ENCODE measurements at regions not wholly inside any gene's neighbourhood (a gene's known extent, or its start where the extent isn't known, plus 50 kb on each side); places are given as distances from the start of the nearest gene placed in this dataset.
A peak's percentile ranks its signal among the peaks of the same experiment; 100 is the strongest.

DNA sequence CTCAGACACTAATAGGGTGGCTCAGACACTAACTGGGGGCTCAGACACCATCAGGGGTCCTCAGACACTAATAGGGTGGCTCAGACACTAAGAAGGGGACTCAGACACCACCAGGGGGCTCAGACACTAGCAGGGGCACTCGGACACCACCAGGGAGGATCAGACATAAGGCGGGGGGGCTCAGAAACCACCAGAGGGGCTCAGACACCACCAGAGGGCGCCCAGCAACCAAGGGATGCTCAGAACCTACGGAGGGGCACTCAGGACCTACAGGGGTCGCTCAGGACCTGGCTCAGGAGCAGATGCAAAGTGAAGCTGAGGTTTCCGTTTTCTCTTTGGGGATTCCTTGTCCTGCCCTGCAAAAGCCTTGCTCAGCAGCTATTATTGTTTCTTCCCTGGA is 448.5 kb downstream of the TMEM121 start:
- Histone ChIP-seq H3K4me1 (ENCODE audit: control insufficient read depth in 2 of 2, insufficient read depth in 2 of 2, low read length in 2 of 2) (peaks cover 0 to 7% of the 10 kb centered on the region in 2 donors), H3K27me3 (replicated peaks in 1 of 4; ENCODE audit: control extremely low read depth in 1 of 4, control insufficient read depth in 3 of 4, insufficient read depth in 4 of 4, low read length in 3 of 4) (no peaks in the 10 kb centered on the region), H4K20me1 (ENCODE audit: control insufficient read depth, insufficient read depth, low read length, poor library complexity, severe bottlenecking) (no peaks in the 10 kb centered on the region), H3K79me2 (ENCODE audit: control insufficient read depth, insufficient read depth, low read length) (no peaks in the 10 kb centered on the region), H3K27ac (ENCODE audit: low read length in 2 of 2) (no peak overlapping the region), H3K9me3 (ENCODE audit: control extremely low read depth in 1 of 3, control insufficient read depth in 2 of 3, insufficient read depth in 1 of 3, low read length in 2 of 3) (no peaks in the 10 kb centered on the region), H3K9ac (ENCODE audit: low read length) (no peak overlapping the region), H3K36me3 (replicated peaks in 1 of 2; ENCODE audit: control extremely low read depth in 1 of 2, control insufficient read depth in 1 of 2, extremely low read depth in 1 of 2, insufficient read depth in 2 of 2, low read length in 1 of 2) (no peaks in the 10 kb centered on the region), H3K4me3 (ENCODE audit: control extremely low read depth in 1 of 5, extremely low read depth in 1 of 5, insufficient read depth in 1 of 5, low read depth in 2 of 5, low read length in 4 of 5) (no peak overlapping the region), H3K4me2 (replicated peaks; ENCODE audit: low read depth, low read length, poor library complexity, severe bottlenecking) (no peak overlapping the region), H2AFZ (ENCODE audit: insufficient read depth, low read depth, low read length, poor library complexity, severe bottlenecking) (no peak overlapping the region)
- Mint-ChIP-seq H3K4me3 (no peak overlapping the region), H3K9me3 (ENCODE audit: insufficient read depth) (no peaks in the 10 kb centered on the region), H3K27ac (no peak overlapping the region), H3K27me3 (no peaks in the 10 kb centered on the region), H3K4me1 (peaks cover 6% of the 10 kb centered on the region)
- 20% methylated on average over 1 of the region's 6 CpGs for WGBS (ENCODE audit: insufficient coverage)
- intact Hi-C loops (cut with micrococcal nuclease): loop anchor here (5.0 kb wide), 1 partner anchor 32 kb away; no protein-coding TSS in a partner anchor
- DNase-seq (peak; percentile 70), ATAC-seq (ENCODE audit: low read depth) (peak; percentile 66)
- ChIA-PET POLR2A (no interaction called here), CTCF (interaction anchor here (1.0 to 2.4 kb wide), 3 partner anchors 13 to 35 kb away, joined by 3 to 7 read pairs (median 3); no protein-coding TSS in a partner anchor)
- TF ChIP-seq, protein P1, sequence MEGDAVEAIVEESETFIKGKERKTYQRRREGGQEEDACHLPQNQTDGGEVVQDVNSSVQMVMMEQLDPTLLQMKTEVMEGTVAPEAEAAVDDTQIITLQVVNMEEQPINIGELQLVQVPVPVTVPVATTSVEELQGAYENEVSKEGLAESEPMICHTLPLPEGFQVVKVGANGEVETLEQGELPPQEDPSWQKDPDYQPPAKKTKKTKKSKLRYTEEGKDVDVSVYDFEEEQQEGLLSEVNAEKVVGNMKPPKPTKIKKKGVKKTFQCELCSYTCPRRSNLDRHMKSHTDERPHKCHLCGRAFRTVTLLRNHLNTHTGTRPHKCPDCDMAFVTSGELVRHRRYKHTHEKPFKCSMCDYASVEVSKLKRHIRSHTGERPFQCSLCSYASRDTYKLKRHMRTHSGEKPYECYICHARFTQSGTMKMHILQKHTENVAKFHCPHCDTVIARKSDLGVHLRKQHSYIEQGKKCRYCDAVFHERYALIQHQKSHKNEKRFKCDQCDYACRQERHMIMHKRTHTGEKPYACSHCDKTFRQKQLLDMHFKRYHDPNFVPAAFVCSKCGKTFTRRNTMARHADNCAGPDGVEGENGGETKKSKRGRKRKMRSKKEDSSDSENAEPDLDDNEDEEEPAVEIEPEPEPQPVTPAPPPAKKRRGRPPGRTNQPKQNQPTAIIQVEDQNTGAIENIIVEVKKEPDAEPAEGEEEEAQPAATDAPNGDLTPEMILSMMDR (IDR thresholded peaks at IDR 0.05): peak; percentile 39
- no peak for TF ChIP-seq EZH2 (IDR thresholded peaks at IDR 0.05; ENCODE audit: borderline replicate concordance, insufficient read depth, low read depth, low read length, poor library complexity, severe bottlenecking)

DNA sequence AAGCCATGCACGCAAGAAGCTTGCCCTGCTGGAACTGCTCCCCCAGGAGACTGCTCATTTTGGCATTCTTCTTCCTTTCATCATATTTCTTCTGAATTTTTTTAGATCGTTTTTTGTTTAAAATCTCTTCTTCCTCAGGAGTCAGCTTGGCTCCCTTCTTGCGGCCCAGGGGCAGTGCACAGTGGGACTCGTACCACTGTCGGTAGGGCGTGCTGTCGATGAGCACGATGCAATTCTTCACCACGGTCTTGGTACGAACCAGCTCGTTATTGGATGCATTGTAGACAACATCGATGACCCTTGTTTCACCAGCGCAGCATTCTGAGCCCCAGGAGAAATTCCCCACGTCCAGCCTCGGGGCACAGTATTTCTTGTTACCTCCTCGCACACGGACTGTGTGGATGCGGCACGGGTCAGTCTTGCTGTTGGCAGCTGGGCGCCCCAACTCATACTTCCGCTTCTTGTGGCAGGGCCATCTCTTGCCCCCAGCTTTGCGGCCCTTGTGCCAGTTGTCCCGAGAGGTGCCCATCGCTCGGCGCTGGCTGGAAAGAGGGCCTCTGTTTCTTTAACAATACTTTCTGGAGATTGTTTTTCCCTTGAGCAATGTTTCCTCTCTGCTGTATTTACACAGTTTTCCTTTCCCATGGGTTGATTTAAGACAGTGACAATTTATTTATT is 452.4 kb downstream of the TMEM121 start:
- POLR2A ChIA-PET: no interaction called here
- peaks cover 8 to 24% of the 10 kb centered on the region in 2 donors for H3K4me1 ChIP-seq (ENCODE audit: control insufficient read depth in 2 of 2, insufficient read depth in 2 of 2, low read length in 2 of 2)
- intact Hi-C loops (cut with micrococcal nuclease): no loop called here
- no peaks in the 10 kb centered on the region for H3K79me2 ChIP-seq (ENCODE audit: control insufficient read depth, insufficient read depth, low read length)
- no peak overlapping the region for H3K27ac ChIP-seq (ENCODE audit: low read length in 2 of 2)
- no peaks in the 10 kb centered on the region for H3K9me3 Mint-ChIP-seq (ENCODE audit: insufficient read depth)
- H3K36me3 ChIP-seq (replicated peaks in 1 of 2; ENCODE audit: control extremely low read depth in 1 of 2, control insufficient read depth in 1 of 2, extremely low read depth in 1 of 2, insufficient read depth in 2 of 2, low read length in 1 of 2): no peaks in the 10 kb centered on the region
- CTCF ChIA-PET: no interaction called here
- H4K20me1 ChIP-seq (ENCODE audit: control insufficient read depth, insufficient read depth, low read length, poor library complexity, severe bottlenecking): no peaks in the 10 kb centered on the region
- WGBS (ENCODE audit: insufficient coverage): 97% methylated on average over 11 of the region's 26 CpGs
- TF ChIP-seq, protein P1 (IDR thresholded peaks at IDR 0.05): no peak
- TF ChIP-seq EZH2 (IDR thresholded peaks at IDR 0.05; ENCODE audit: borderline replicate concordance, insufficient read depth, low read depth, low read length, poor library complexity, severe bottlenecking): no peak
- no peak overlapping the region for H3K27ac Mint-ChIP-seq
- ATAC-seq (ENCODE audit: low read depth): no peak
- H3K4me1 Mint-ChIP-seq: peaks cover 21% of the 10 kb centered on the region
- H3K27me3 Mint-ChIP-seq: no peaks in the 10 kb centered on the region
- no peak overlapping the region for H2AFZ ChIP-seq (ENCODE audit: insufficient read depth, low read depth, low read length, poor library complexity, severe bottlenecking)
- H3K4me3 ChIP-seq (ENCODE audit: control extremely low read depth in 1 of 5, extremely low read depth in 1 of 5, insufficient read depth in 1 of 5, low read depth in 2 of 5, low read length in 4 of 5): no peak overlapping the region
- no peak for DNase-seq
- H3K9ac ChIP-seq (ENCODE audit: low read length): no peak overlapping the region
- H3K4me2 ChIP-seq (replicated peaks; ENCODE audit: low read depth, low read length, poor library complexity, severe bottlenecking): no peak overlapping the region
- no peaks in the 10 kb centered on the region for H3K27me3 ChIP-seq (replicated peaks in 1 of 4; ENCODE audit: control extremely low read depth in 1 of 4, control insufficient read depth in 3 of 4, insufficient read depth in 4 of 4, low read length in 3 of 4)
- no peaks in the 10 kb centered on the region for H3K9me3 ChIP-seq (ENCODE audit: control extremely low read depth in 1 of 3, control insufficient read depth in 2 of 3, insufficient read depth in 1 of 3, low read length in 2 of 3)
- H3K4me3 Mint-ChIP-seq: no peak overlapping the region
